ENCODE measurements at regions not wholly inside any gene's neighbourhood (a gene's known extent, or its start where the extent isn't known, plus 50 kb on each side); places are given as distances from the start of the nearest gene placed in this dataset.

- Mint-ChIP-seq H3K27me3 (ENCODE audit: low read depth) (peaks cover 4% of the 10 kb centered on the region), H3K9me3 (ENCODE audit: low read depth) (peaks cover 25% of the 10 kb centered on the region), H3K27ac (ENCODE audit: unreplicated experiment) (no peak overlapping the region), H3K4me1 (ENCODE audit: low read depth) (no peaks in the 10 kb centered on the region), H3K36me3 (ENCODE audit: low read depth) (no peaks in the 10 kb centered on the region), H3K4me3 (ENCODE audit: unreplicated experiment) (no peak overlapping the region)
- TF ChIP-seq, protein P1, sequence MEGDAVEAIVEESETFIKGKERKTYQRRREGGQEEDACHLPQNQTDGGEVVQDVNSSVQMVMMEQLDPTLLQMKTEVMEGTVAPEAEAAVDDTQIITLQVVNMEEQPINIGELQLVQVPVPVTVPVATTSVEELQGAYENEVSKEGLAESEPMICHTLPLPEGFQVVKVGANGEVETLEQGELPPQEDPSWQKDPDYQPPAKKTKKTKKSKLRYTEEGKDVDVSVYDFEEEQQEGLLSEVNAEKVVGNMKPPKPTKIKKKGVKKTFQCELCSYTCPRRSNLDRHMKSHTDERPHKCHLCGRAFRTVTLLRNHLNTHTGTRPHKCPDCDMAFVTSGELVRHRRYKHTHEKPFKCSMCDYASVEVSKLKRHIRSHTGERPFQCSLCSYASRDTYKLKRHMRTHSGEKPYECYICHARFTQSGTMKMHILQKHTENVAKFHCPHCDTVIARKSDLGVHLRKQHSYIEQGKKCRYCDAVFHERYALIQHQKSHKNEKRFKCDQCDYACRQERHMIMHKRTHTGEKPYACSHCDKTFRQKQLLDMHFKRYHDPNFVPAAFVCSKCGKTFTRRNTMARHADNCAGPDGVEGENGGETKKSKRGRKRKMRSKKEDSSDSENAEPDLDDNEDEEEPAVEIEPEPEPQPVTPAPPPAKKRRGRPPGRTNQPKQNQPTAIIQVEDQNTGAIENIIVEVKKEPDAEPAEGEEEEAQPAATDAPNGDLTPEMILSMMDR (IDR thresholded peaks at IDR 0.05), result no peak
- DNase-seq (ENCODE audit: low spot score), result no peak
Observed at GRCh38 chr4:14539246-14539645, 463.0 kb upstream of the CPEB2 start.

GRCh38 chr4:14545163-14545562 is 457.1 kb upstream of the CPEB2 start:
- DNase-seq (ENCODE audit: low spot score), result no peak
- Mint-ChIP-seq H3K4me1 (ENCODE audit: low read depth) (no peaks in the 10 kb centered on the region), H3K27me3 (ENCODE audit: low read depth) (peaks cover 4% of the 10 kb centered on the region), H3K9me3 (ENCODE audit: low read depth) (peaks cover 26% of the 10 kb centered on the region), H3K4me3 (ENCODE audit: unreplicated experiment) (no peak overlapping the region), H3K27ac (ENCODE audit: unreplicated experiment) (no peak overlapping the region), H3K36me3 (ENCODE audit: low read depth) (no peaks in the 10 kb centered on the region)
- TF ChIP-seq, protein P1 (IDR thresholded peaks at IDR 0.05), result no peak

DNA sequence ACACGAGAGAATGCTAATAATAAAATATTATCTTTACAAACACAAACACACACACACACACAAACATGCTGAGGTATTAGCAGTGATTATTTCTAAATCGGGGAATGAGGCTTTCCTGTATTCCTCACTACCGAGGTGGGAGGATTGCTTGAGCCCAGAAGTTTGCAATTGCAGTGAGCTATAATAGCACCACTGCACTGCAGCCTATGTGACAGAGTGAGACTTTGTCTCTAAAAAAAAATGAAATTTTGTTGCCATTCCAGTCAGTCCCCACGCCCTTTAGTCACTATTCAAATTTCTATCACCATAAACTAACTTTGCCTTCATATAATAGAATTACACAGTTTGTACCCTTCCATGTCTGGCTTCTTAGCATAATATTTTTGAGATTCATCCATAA is 456.5 kb upstream of the CPEB2 start:
- H3K9me3 Mint-ChIP-seq (ENCODE audit: low read depth), result peaks cover 26% of the 10 kb centered on the region
- no peak overlapping the region for H3K27ac Mint-ChIP-seq (ENCODE audit: unreplicated experiment)

DNA sequence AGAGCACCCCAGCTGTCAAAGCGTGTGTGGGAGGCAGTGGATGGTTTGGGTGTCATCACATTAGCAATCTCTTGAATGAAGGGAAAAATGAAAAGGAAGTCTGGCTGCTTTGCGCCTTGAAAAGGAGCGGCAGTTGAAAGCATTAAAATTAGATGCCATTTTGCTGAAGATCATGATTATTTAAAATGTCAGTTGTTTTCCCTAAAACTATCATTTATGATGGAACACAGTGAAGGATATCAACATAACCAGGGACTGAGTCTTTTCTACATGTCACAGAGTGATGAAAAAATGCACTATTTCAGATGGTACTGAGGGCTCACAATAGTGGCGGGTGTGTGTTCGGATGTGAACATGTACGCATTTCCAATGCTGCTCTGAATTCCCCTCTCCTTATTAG is 450.2 kb upstream of the CPEB2 start:
- peaks cover 6% of the 10 kb centered on the region for H3K9me3 Mint-ChIP-seq (ENCODE audit: low read depth)
- no peak for DNase-seq (ENCODE audit: low spot score)
- H3K27ac Mint-ChIP-seq (ENCODE audit: unreplicated experiment), result no peak overlapping the region
- TF ChIP-seq, protein P1 (IDR thresholded peaks at IDR 0.05), result no peak
- H3K4me1 Mint-ChIP-seq (ENCODE audit: low read depth), result no peaks in the 10 kb centered on the region
- no peak overlapping the region for H3K4me3 Mint-ChIP-seq (ENCODE audit: unreplicated experiment)
- peaks cover 2% of the 10 kb centered on the region for H3K27me3 Mint-ChIP-seq (ENCODE audit: low read depth)
- H3K36me3 Mint-ChIP-seq (ENCODE audit: low read depth), result no peaks in the 10 kb centered on the region

More for the DNA sequence above, 456.5 kb upstream of the CPEB2 start:
- DNase-seq (ENCODE audit: low spot score), result no peak
- TF ChIP-seq, protein P1 (IDR thresholded peaks at IDR 0.05), result no peak
- Mint-ChIP-seq H3K4me3 (ENCODE audit: unreplicated experiment) (no peak overlapping the region), H3K27me3 (ENCODE audit: low read depth) (peaks cover 4% of the 10 kb centered on the region), H3K36me3 (ENCODE audit: low read depth) (no peaks in the 10 kb centered on the region), H3K4me1 (ENCODE audit: low read depth) (no peaks in the 10 kb centered on the region)

GRCh38 chr4:14559646-14560045 is 442.6 kb upstream of the CPEB2 start:
- Mint-ChIP-seq H3K36me3 (ENCODE audit: low read depth) (no peaks in the 10 kb centered on the region), H3K27me3 (ENCODE audit: low read depth) (peaks cover 10% of the 10 kb centered on the region), H3K4me3 (ENCODE audit: unreplicated experiment) (no peak overlapping the region), H3K9me3 (ENCODE audit: low read depth) (peaks cover under 1% of the 10 kb centered on the region), H3K27ac (ENCODE audit: unreplicated experiment) (no peak overlapping the region), H3K4me1 (ENCODE audit: low read depth) (no peaks in the 10 kb centered on the region)
- no peak for DNase-seq (ENCODE audit: low spot score)
- TF ChIP-seq, protein P1 (IDR thresholded peaks at IDR 0.05), result no peak

Data from chondrocyte (in vitro differentiated cells).